GM19455 (cell line): ENCODE measurements at regions not wholly inside any gene's neighbourhood (a gene's known extent, or its start where the extent isn't known, plus 50 kb on each side); places are given as distances from the start of the nearest gene placed in this dataset.

Source experiments
- ATAC-seq: cut with Tn5 transposase; IDR thresholded peaks from one replicate; pipeline ENCODE4 v1.9.1; 2021; ENCODE audit not compliant: unreplicated experiment

DNA sequence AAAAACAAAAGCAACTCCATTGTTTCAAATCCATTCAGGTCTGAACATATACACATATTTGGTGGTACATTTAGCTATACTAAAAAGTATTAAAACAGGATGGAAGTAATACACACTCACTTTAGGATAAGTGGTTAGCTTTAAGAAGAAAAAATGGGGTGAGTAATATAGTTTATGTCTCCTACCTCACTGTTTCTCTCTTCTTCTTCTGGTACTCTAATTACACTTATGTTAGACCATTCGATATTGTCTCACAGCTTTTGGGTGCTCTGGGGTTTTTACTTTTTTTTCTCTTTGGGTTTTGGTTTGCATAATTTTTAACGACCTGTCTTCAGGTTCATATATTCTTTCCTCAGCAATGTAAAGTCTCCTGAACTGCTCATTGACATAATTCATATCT, 75.4 kb upstream of the AKAP13 start:
- ATAC-seq = no peak

GRCh38 chr15:85306946-85307686, 73.3 kb upstream of the AKAP13 start:
- ATAC-seq = no peak

- no peak for ATAC-seq
Observed at GRCh38 chr15:85307687-85308045, 72.7 kb upstream of the AKAP13 start.

GRCh38 chr15:85311647-85312046, 68.8 kb upstream of the AKAP13 start:
- ATAC-seq = no peak

DNA sequence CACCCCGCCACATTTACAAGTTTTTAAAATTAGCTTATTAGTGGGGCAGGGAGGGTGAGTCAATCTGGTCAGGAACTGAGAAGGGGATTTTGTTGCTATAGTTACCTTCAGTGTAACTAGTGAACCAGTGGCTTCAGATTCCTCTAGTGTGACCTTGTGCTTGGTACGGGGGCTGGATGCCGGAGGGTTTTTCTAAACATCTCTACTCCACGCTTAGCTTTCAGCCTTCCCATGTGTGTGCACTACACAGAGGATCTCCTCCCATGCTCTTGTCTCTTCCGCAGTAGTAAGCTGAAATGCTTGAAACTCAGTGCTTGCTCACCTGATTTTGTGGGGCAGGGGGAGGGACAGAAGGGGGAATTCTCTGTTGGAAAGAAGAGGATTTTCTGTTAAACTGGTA, 67.9 kb upstream of the AKAP13 start:
- peak; percentile 88 for ATAC-seq

- no peak for ATAC-seq
Observed at GRCh38 chr15:85312929-85313331, 67.5 kb upstream of the AKAP13 start.

GRCh38 chr15:85313339-85313738, 67.1 kb upstream of the AKAP13 start:
- no peak for ATAC-seq

GRCh38 chr15:85314146-85314545, 66.3 kb upstream of the AKAP13 start:
- ATAC-seq = no peak

GRCh38 chr15:85314633-85315032, 65.8 kb upstream of the AKAP13 start:
- no peak for ATAC-seq

DNA sequence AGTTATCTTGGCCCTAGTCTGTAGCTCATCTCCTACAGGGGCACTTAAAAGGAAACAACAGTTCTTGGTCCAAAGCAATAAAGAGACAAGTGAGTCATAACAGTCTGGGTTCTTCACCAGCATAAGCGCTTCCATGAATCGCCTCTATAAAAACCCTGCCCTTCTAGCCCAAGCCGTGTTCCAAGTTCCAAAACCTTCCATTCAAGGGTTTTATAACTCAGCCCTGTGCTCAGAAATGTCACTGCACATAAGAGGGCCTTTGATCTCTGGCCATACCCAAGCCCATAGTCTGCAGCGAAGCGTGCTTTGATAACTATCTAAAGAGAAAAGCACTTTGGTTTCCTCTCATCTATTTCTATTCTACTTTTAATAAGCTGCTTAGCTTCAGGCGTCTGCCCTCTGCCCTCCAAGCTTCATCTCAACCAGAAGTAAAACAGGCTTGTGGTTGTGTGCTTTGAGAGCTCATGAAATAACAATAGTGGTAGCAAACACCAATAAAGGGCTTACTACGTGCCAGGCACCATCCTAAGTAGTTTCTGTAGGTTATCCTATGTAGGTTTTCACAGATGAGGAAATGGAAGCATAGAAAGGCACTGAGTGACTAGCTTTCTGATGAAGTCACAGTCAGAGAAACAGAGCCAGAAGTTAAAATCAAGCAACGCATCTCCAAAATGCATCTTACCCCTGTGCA, 64.0 kb upstream of the AKAP13 start:
- no peak for ATAC-seq

GRCh38 chr15:85318048-85318731, 62.2 kb upstream of the AKAP13 start:
- peak; percentile 78 for ATAC-seq

- ATAC-seq = peak; percentile 18
Observed at GRCh38 chr15:85318732-85319076, 61.7 kb upstream of the AKAP13 start.

GRCh38 chr15:85324202-85324601, 56.2 kb upstream of the AKAP13 start:
- no peak for ATAC-seq

DNA sequence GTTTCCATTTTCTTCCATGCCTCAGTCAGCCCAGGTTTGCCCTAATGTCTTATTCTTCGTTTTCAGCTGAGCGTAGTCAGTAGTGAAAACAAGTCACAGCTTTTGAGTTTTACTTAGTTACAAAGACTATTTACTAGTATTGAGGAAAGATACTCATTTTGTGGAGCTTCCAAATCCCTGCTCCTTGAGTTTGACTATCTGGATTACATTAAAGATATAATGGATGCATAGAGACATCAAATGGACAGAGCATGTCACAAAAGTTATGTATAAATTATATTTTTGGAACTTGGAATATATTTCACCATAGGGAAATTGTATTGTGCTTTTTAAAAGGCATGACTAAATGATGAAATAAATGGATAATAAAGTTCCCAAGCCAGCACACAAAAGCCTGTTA, 54.6 kb upstream of the AKAP13 start:
- no peak for ATAC-seq

GRCh38 chr15:85326291-85326690, 54.1 kb upstream of the AKAP13 start:
- ATAC-seq = no peak

DNA sequence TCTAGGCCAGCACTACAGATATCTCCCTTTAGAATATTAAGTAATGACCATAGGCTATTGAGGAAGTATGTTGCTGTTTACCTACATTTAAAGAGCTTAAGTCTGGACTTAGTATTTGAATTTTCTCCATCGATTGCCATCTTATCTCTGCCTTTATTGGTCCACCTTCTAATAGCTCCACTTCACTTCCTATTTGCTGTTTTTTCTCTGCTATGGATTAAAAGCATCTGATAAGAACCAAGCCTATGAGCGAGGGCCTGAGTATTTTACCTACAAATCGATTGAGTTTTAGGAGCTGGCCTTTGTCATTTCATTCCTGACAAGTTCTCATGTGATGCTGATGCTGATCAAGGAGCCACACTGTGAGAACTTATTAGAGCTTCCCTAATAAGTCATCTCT, 52.6 kb upstream of the AKAP13 start:
- ATAC-seq = no peak

GRCh38 chr15:85329561-85330422, 50.6 kb upstream of the AKAP13 start:
- peak; percentile 62 for ATAC-seq
